Left kidney (tissue), 1 donor: ENCODE measurements at regions not wholly inside any gene's neighbourhood (a gene's known extent, or its start where the extent isn't known, plus 50 kb on each side); places are given as distances from the start of the nearest gene placed in this dataset.
"Not testable (repeated sequence)": the region's sequence is repeated elsewhere in the genome, so short reads cannot be mapped to it uniquely, and the experiment has no call there.

Experiments used
- DNase-seq: peaks from one replicate; pipeline ENCODE4 v3.0.0-alpha.2; 2013

GRCh38 chr10:35852721-35853120 lies 210.6 kb upstream of the FZD8 start:
- DNase-seq: no peak

GRCh38 chr10:35848412-35848811 lies 206.3 kb upstream of the FZD8 start:
- DNase-seq: no peak

- no peak for DNase-seq
Observed at GRCh38 chr10:35844686-35845085, 202.6 kb upstream of the FZD8 start.

GRCh38 chr10:35843524-35844181 lies 201.6 kb upstream of the FZD8 start:
- DNase-seq: peak; percentile 27

- no peak for DNase-seq
Observed at GRCh38 chr10:35838054-35838453, 196.0 kb upstream of the FZD8 start.

GRCh38 chr10:35835545-35835944 lies 193.4 kb upstream of the FZD8 start:
- DNase-seq: no peak

GRCh38 chr10:35834877-35835494 lies 192.9 kb upstream of the FZD8 start:
- DNase-seq: no peak

GRCh38 chr10:35827783-35828182 lies 185.7 kb upstream of the FZD8 start:
- DNase-seq: no peak

- DNase-seq: no peak
Observed at GRCh38 chr10:35824704-35825103, 182.6 kb upstream of the FZD8 start.

GRCh38 chr10:35822316-35822715 lies 180.2 kb upstream of the FZD8 start:
- DNase-seq: peak; percentile 31

- DNase-seq: peak; percentile 53
Observed at GRCh38 chr10:35821339-35821911, 179.3 kb upstream of the FZD8 start.

- no peak for DNase-seq
Observed at GRCh38 chr10:35819736-35820135, 177.6 kb upstream of the FZD8 start.

- no peak for DNase-seq
Observed at GRCh38 chr10:35819011-35819410, 176.9 kb upstream of the FZD8 start.

GRCh38 chr10:35817109-35817508 lies 175.0 kb upstream of the FZD8 start:
- DNase-seq: not testable (repeated sequence)

- no peak for DNase-seq
Observed at GRCh38 chr10:35813219-35813618, 171.1 kb upstream of the FZD8 start.

GRCh38 chr10:35808344-35808743 lies 166.2 kb upstream of the FZD8 start:
- no peak for DNase-seq

- DNase-seq: no peak
Observed at GRCh38 chr10:35803046-35803445, 160.9 kb upstream of the FZD8 start.

- no peak for DNase-seq
Observed at GRCh38 chr10:35797187-35797586, 155.1 kb upstream of the FZD8 start.

- DNase-seq: no peak
Observed at GRCh38 chr10:35795131-35795824, 153.2 kb upstream of the FZD8 start.

GRCh38 chr10:35794703-35795102 lies 152.6 kb upstream of the FZD8 start:
- DNase-seq: no peak

GRCh38 chr10:35792291-35792690 lies 150.2 kb upstream of the FZD8 start:
- no peak for DNase-seq

- no peak for DNase-seq
Observed at GRCh38 chr10:35789996-35790395, 147.9 kb upstream of the FZD8 start.

- no peak for DNase-seq
Observed at GRCh38 chr10:35784751-35785150, 142.7 kb upstream of the FZD8 start.
